PC-3 (cell line): ENCODE measurements at regions not wholly inside any gene's neighbourhood (a gene's known extent, or its start where the extent isn't known, plus 50 kb on each side); places are given as distances from the start of the nearest gene placed in this dataset.

Experiments
- ATAC-seq: fragments of 200-7000 bp; cut with Tn5 transposase; 2 replicates; pipeline ENCODE4 v1.9.1; 2020; ENCODE audit warnings: mild to moderate bottlenecking, moderate library complexity
- BruUV-seq: library from RNA; stranded (reverse); fragments of 400-500 nt; replicated peaks from 2 replicates; lab custom pipeline; 2021; lab: Mats Ljungman, UMichigan
- CTCF ChIA-PET: fragments of 300-600 bp; sonication (Branson Sonifier 250); formaldehyde crosslinking; loops from one replicate; lab custom pipeline; 2022; ENCODE audit warnings: antibody characterized with exemption; lab: Charles Lee
- POLR2A ChIA-PET: fragments of 300-600 bp; sonication (Branson Sonifier 250); formaldehyde crosslinking; loops from one replicate; lab custom pipeline; 2022; ENCODE audit warnings: antibody characterized with exemption; ENCODE audit not compliant: unreplicated experiment; lab: Charles Lee
- DNase-seq: peaks from one replicate; pipeline ENCODE4 v3.0.0-alpha.2; 2015
- H2AFZ ChIP-seq: fragments of 300-600 bp; sonication (generic); 2 replicates; pipeline ENCODE4 v1.6.0; 2016; ENCODE audit warnings: antibody characterized with exemption, low read length
- H3F3A ChIP-seq: fragments of 300-600 bp; sonication (generic); one replicate; pipeline ENCODE4 v1.6.0; 2017; ENCODE audit warnings: antibody characterized with exemption, low read length, control low read depth, mild to moderate bottlenecking; ENCODE audit not compliant: unreplicated experiment
- H3K27ac ChIP-seq: fragments of 300-600 bp; sonication (generic); 2 replicates; pipeline ENCODE4 v1.5.1; 2016; ENCODE audit warnings: mild to moderate bottlenecking, low read length
- H3K27me3 ChIP-seq: fragments of 300-600 bp; sonication (generic); 2 replicates; pipeline ENCODE4 v1.6.1; 2016; ENCODE audit warnings: low read length, mixed read lengths
- H3K36me3 ChIP-seq: fragments of 300-600 bp; sonication (generic); 2 replicates; pipeline ENCODE4 v1.6.1; 2016; ENCODE audit warnings: low read depth, mixed run types, low read length, mixed read lengths
- H3K4me1 ChIP-seq: fragments of 300-600 bp; sonication (generic); 2 replicates; pipeline ENCODE4 v1.5.1; 2016; ENCODE audit warnings: low read length; ENCODE audit not compliant: insufficient read depth
- H3K4me2 ChIP-seq: fragments of 300-600 bp; sonication (generic); 2 replicates; pipeline ENCODE4 v1.6.0; 2016; ENCODE audit warnings: low read length
- H3K4me3 ChIP-seq: fragments of 300-600 bp; sonication (generic); 2 replicates; pipeline ENCODE4 v1.5.1; 2016; ENCODE audit warnings: mild to moderate bottlenecking, low read length, mixed read lengths
- H3K79me2 ChIP-seq: fragments of 300-600 bp; sonication (generic); 2 replicates; pipeline ENCODE4 v1.6.1; 2017; ENCODE audit warnings: low read length, mixed read lengths
- H3K9ac ChIP-seq: fragments of 300-600 bp; sonication (generic); 2 replicates; pipeline ENCODE4 v1.6.0; 2016; ENCODE audit warnings: mild to moderate bottlenecking, low read length
- H3K9me2 ChIP-seq: fragments of 300-600 bp; sonication (generic); replicated peaks from 2 replicates; pipeline ENCODE4 v1.6.1; 2016; ENCODE audit warnings: mixed run types, low read length, mixed read lengths
- H3K9me3 ChIP-seq: fragments of 300-600 bp; sonication (generic); 2 replicates; pipeline ENCODE4 v1.6.1; 2016; ENCODE audit warnings: low read length, mixed read lengths
- H4K20me1 ChIP-seq: fragments of 300-600 bp; sonication (generic); 2 replicates; pipeline ENCODE4 v1.6.1; 2016; ENCODE audit warnings: low read length, mixed read lengths
- CTCF ChIP-seq: fragments of 300-600 bp; sonication (generic); conservative IDR thresholded peaks from 2 replicates; pipeline ENCODE4 v1.5.1; 2017; ENCODE audit warnings: antibody characterized with exemption, low read depth, mild to moderate bottlenecking, low read length
- EZH2 ChIP-seq: fragments of 300-600 bp; sonication (generic); IDR thresholded peaks from one replicate; pipeline ENCODE4 v1.6.1; 2017; ENCODE audit warnings: antibody characterized with exemption, mild to moderate bottlenecking, low read length; ENCODE audit not compliant: unreplicated experiment
- EZH2phosphoT487 ChIP-seq: fragments of 300-600 bp; sonication (generic); IDR thresholded peaks from 2 replicates; pipeline ENCODE4 v1.6.1; 2018; ENCODE audit warnings: mild to moderate bottlenecking, antibody characterized with exemption, low read length, borderline replicate concordance
- intact Hi-C: fragments of 100-400 bp; cut with micrococcal nuclease; formaldehyde crosslinking; loops from 2 replicates; pipeline ENCODE4 v1.9.0; 2023

GRCh38 chr1:18537386-18538306 lies 56.9 kb downstream of the KLHDC7A start:
- H3K27me3 ChIP-seq: peaks cover 68% of the 10 kb centered on the region
- CTCF ChIA-PET: no interaction called here
- TF ChIP-seq EZH2phosphoT487: no peak
- no peak for TF ChIP-seq CTCF
- TF ChIP-seq EZH2: no peak

GRCh38 chr1:18539171-18539570 lies 58.4 kb downstream of the KLHDC7A start:
- Histone ChIP-seq H3K79me2 (no peaks in the 10 kb centered on the region), H3K9ac (no peak overlapping the region), H3F3A (no peaks in the 10 kb centered on the region), H3K36me3 (no peaks in the 10 kb centered on the region), H4K20me1 (no peaks in the 10 kb centered on the region), H3K9me2 (no peaks in the 10 kb centered on the region), H3K27me3 (peaks cover 67% of the 10 kb centered on the region), H3K4me3 (no peak overlapping the region), H2AFZ (no peak overlapping the region), H3K9me3 (no peaks in the 10 kb centered on the region), H3K4me1 (no peaks in the 10 kb centered on the region), H3K27ac (no peak overlapping the region), H3K4me2 (no peak overlapping the region)
- ATAC-seq (no peak), DNase-seq (no peak)
- TF ChIP-seq EZH2phosphoT487 (no peak), EZH2 (no peak), CTCF (no peak)
- POLR2A ChIA-PET: no interaction called here
- intact Hi-C loops: no loop called here
- no TSS peak for BruUV-seq
- CTCF ChIA-PET: no interaction called here

More at GRCh38 chr1:18537386-18538306, 56.9 kb downstream of the KLHDC7A start:
- Histone ChIP-seq H3K79me2 (no peaks in the 10 kb centered on the region), H4K20me1 (no peaks in the 10 kb centered on the region), H2AFZ (no peak overlapping the region), H3K9me3 (no peaks in the 10 kb centered on the region), H3K9me2 (no peaks in the 10 kb centered on the region), H3K4me2 (no peak overlapping the region), H3K4me1 (no peaks in the 10 kb centered on the region), H3K9ac (no peak overlapping the region), H3F3A (no peaks in the 10 kb centered on the region), H3K36me3 (no peaks in the 10 kb centered on the region), H3K4me3 (no peak overlapping the region), H3K27ac (no peak overlapping the region)
- DNase-seq: no peak
- POLR2A ChIA-PET: no interaction called here
- ATAC-seq: no peak
- intact Hi-C loops: no loop called here
- no TSS peak for BruUV-seq

GRCh38 chr1:18540136-18540765 lies 59.5 kb downstream of the KLHDC7A start:
- H4K20me1 ChIP-seq: no peaks in the 10 kb centered on the region
- no peak overlapping the region for H2AFZ ChIP-seq
- H3K79me2 ChIP-seq: no peaks in the 10 kb centered on the region
- no peak for DNase-seq
- ChIA-PET CTCF (interaction anchor here (0.6 kb wide), 1 partner anchor 877 kb away, joined by 3 read pairs; no protein-coding TSS in a partner anchor), POLR2A (no interaction called here)
- no peak overlapping the region for H3K4me3 ChIP-seq
- no TSS peak for BruUV-seq
- peaks cover 63% of the 10 kb centered on the region for H3K27me3 ChIP-seq
- H3K27ac ChIP-seq: no peak overlapping the region
- TF ChIP-seq CTCF: no peak
- no peak for TF ChIP-seq EZH2
- no peak for TF ChIP-seq EZH2phosphoT487
- ATAC-seq: no peak
- H3K4me2 ChIP-seq: no peak overlapping the region
- no peaks in the 10 kb centered on the region for H3K36me3 ChIP-seq
- H3K9ac ChIP-seq: no peak overlapping the region
- no peaks in the 10 kb centered on the region for H3F3A ChIP-seq
- H3K9me3 ChIP-seq: no peaks in the 10 kb centered on the region
- no peaks in the 10 kb centered on the region for H3K9me2 ChIP-seq
- intact Hi-C loops: no loop called here
- no peaks in the 10 kb centered on the region for H3K4me1 ChIP-seq
